ENCODE measurements at regions not wholly inside any gene's neighbourhood (a gene's known extent, or its start where the extent isn't known, plus 50 kb on each side); places are given as distances from the start of the nearest gene placed in this dataset.
A peak's percentile ranks its signal among the peaks of the same experiment; 100 is the strongest.

DNA sequence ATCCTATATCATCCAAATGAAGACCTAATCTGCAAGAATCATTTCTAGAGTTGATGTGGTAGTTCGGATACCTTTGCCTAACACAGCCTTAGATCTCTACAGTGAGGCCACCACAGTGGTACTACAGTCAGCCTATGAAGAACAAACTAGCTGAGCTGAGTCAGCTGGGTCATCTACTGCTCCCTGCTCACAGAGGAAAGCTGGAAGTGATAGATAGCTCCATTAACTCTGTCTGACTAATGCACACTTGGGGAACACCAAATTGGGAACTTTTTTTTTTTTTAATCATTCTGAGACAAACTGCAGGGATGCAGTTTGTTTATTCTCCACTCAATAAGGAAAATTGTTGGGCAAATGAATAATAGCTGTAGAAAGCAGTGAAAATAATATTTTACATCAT lies 1160.6 kb downstream of the PCDH9 start:
- DNase-seq, result no peak

DNA sequence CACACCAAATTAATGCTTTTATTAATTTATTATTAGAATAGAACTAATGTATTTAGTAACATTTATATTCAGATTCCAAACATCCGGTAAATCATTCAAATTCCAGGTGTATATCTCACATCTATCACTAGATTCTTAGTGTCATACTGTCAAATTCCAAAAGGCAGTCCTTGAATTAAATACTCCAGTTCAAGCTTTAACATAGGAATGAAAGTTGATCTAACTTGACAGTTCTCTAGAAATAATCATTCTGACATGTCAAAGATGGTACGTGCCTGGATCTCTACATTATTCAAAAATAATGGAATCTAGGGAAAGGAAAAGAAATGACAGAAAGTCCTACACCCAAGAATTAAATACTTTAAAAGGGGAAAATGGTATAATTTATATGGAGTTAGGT lies 1161.5 kb downstream of the PCDH9 start:
- no peak for DNase-seq

DNA sequence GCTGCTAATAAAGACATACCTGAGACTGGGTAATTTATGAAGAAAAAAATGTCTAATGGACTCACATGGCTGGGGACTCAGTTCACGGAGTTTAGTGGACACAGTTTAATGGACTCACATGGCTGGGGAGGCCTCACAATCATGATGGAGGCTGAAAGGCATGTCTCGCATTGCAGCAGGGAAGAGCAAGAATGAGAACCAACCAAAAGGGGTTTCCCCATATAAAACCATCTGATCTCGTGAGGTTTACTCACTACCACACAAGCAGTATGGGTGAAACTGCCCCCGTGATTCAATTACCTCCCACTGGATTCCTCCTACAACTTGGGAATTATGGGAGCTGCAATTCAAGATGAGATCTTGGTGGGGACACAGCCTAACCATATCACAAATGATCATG lies 1181.2 kb downstream of the PCDH9 start:
- no peak for DNase-seq

DNA sequence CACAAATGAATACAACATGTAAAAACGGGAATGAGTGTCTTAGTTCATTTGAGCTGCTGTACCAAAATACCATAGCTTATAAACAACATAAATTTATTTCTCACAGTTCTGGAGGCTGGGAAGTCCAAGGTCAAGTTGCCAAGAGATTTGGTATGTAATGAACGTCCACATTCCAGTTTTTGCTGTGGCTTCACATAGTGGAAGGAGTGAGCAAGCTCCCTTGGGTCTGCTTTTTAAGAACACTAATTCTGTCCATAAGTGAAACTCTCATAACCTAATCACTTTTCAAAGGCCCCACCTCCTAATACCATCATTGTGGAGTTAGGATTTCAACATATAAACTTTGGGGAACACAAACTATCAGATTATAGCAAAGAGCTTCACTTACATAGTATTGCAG lies 1189.6 kb downstream of the PCDH9 start:
- DNase-seq, result no peak

DNA sequence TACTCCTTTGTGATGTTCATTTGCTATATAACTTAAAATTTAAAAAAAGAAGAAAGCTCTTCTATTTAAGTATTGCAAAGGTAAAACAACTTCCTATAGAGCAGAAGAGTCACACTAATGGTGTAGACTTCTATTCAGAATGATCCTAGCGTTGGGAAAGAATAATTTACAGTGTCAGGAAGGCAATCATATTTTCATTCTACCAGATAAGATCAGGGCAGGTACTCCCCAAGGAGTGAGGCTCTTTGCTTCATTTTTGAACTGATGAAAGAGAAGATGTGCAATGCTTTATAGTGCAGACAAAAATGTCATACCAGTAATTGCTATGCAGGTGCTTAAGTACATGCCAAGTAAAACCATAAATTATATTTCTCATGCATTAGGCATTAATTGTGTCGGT lies 1193.0 kb downstream of the PCDH9 start:
- no peak for DNase-seq

DNA sequence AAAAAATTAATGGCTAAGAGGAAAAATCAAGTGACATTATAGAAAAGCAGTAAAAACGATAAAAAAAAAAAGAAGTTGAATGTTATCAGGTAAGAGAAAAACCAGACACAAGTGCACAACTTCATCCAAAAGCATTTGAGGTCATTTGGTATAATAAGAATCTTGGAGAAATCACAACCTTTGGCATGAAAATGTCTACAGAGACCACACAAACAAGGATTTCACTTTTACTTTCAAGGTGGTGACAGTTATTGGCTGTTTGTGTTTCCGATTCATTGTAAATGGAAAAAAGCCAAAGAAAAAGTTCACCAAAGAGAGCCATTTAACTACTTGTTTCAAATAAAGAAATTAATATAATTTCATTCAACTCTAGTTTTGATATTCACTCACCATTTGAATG lies 1193.5 kb downstream of the PCDH9 start:
- no peak for DNase-seq

DNA sequence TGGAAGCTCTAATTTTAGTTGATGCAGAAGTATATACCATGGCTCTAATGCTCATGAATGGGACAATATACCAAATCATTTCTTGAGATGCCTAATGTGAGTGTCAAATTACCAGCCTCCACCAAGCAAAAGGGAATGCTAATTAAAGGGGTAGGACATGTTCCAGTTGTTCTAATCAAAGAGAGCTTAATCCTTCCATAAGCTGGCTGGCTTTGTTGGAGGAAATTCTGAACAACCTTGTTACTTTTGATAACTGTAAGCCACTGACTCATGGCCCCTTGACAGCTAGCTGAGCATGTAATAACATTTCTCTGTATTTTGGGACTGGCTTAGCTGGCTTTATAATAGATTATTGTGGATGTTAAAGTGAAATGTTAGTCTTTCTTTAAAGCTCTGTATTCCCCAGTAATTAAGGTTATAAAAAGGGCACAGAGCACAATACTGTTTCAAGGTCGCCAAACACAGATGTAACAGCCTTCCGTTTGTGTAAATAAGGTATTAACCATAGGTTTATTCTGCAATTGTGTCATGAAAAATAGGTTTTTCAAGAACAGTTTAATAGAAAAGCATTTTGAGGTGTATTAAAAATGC lies 1194.0 kb downstream of the PCDH9 start:
- DNase-seq, result no peak

DNA sequence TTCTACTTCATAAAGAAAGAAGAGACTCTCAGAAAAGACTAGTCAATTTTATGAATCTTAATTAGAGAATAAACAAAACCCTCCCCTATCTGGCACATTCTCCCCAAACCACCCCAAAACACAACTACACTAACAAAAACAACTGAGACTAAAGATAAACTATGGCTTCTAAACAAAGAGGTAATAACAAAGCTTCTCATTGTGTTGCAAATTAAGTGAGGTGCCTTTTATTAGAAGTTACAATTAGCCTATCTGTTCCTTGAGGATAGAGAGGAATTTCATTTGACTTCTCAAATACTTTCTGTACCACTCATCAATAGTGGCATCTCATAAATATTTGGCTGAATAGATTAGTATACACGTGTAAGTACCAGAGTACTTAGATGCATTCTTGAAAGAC lies 1196.2 kb downstream of the PCDH9 start:
- no peak for DNase-seq

DNA sequence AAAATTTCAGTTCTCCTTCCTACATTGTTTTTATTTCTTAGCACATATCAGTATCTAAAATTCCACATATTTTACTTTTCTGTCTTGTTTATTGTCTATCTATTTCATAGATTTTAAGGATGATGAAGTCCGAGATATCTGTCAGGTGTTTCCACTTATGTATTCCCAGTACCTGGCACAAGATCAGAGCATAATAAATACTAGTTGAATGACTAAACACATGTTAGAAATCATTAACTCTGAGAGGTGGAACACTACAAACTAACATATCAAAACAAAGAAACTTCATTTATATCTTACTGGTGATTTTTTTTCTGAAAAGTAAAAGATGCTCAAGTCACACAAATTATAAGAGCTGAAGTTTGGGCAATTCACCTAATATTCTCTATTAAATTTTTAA lies 1208.3 kb downstream of the PCDH9 start:
- DNase-seq, result no peak

DNA sequence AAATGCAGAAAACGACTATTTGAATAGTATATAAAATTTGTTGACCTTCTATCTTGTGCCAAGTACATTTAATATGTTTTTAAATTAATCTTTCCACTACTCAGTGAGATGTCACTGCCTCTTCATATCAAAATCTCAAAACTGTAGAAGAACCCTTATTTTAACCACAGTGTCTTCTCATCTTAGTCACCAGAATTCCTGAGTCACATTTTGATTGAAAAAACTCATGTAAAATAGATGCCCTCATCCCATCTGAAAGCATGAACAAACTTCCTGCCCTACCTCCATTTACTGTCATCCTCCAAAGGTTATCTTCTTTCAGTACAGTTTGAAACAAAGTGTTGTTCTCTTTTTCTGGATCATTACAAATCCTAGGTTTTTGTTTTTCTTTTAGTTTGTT lies 1215.4 kb downstream of the PCDH9 start:
- no peak for DNase-seq

DNA sequence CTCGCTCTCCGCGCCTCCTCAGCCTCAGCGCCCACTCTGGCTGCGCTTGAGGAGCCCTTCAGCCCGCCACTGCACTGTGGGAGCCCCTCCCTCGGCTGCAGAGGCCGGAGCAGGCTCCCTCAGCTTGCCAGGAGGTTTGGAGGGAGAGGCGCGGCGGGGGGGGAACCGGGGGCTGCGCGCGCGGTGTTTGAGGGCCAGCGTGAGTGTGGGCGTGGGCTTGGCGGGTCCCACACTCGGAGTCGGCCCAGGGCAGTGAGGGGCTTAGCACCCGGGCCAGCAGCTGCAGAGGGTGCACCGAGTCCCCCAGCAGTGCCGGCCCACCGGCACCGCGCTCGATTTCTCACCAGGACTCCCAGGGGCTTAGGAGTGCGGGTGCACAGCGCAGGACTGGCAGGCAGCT lies 1220.9 kb downstream of the PCDH9 start:
- no peak for DNase-seq

DNA sequence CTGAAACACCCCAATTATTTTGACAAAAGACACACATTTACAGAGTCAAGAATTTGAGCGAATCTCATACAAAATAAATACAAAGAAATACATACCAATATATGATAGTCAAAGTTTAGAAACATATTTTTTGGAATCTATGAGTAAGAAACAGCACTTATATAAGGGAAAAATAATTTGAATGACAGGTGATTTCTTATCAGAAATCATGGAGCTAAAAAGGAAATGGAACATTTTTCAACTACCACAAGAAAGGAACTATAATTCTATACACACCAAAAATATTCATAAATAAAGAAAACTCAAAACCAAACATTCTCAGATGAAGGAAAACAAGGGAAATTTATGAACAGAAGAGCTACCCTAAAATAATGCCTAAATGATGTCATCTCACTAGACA lies 1226.6 kb downstream of the PCDH9 start:
- DNase-seq, result no peak

DNA sequence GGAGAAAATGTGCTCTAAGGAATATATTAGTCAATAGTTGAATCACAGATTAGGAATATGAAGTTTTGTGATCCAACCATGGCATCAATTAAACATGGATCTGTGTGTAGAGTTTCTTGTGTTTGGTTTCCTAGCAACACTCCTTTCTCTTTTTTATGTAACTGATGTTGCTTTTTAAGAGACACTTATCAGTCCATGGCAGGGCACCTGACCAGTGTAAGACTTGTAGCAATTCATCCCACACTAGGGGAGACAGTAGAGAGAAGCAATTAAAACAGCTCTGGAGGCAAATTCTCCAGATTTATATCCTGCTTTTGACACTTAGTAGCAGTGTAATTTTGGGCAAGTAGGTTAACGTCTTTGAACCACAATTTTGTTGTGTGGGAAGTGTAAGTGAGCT lies 1229.0 kb downstream of the PCDH9 start:
- DNase-seq, result no peak

DNA sequence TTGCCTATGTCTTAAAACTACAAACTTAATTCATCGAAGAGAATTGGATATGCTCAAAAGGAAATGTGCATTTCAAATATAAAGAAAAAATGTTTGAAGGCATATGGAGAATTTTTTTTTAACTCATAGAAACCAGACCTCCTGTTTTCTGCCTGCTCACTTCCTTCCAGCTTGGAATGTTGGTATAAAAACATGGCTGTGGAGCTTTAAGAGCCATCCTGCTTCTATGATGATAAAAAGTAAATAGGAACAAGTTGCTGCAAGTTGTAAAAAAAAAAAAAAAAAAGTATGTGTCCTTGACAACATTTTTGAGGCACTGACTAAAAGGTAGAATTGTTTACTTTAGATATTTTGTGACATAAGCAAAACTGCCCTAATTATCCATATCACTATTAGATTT lies 1230.7 kb downstream of the PCDH9 start:
- DNase-seq, result no peak

DNA sequence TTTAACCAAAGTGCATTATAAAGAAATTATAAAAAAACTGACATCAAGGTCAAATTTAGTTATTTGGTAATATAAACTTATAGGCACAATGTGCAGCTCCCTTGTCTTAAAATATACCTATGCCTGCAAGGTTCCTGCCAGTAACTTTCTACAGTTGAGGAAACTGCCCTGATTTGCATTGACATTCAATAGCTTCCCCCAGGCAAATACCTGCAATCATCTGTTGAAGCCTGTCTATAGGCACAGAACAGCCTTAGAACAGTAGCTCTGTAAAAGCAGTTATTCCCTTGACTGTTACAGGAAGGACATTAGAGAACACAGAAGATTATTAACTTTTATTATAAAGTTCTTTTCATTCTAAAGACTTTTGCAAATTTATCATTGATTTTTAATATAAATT lies 1239.5 kb downstream of the PCDH9 start:
- no peak for DNase-seq

DNA sequence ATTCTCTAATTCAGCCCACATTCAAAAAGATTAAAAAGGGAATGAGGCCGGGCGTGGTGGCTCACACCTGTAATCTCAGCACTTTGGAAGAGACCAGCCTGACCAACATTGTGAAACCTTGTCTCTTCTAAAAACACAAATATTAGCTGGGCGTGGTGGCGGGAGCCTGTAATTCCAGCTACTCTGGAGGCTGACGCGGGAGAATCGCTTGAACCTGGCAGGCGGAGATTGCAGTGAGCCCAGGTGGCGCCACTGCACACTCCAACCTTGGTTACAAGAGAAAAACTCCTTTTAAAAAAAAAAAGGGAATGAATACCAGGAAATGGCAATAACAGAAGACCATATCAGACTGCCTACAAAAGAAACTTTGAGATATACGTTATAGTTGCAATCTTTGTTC lies 1244.5 kb downstream of the PCDH9 start:
- DNase-seq, result no peak

DNA sequence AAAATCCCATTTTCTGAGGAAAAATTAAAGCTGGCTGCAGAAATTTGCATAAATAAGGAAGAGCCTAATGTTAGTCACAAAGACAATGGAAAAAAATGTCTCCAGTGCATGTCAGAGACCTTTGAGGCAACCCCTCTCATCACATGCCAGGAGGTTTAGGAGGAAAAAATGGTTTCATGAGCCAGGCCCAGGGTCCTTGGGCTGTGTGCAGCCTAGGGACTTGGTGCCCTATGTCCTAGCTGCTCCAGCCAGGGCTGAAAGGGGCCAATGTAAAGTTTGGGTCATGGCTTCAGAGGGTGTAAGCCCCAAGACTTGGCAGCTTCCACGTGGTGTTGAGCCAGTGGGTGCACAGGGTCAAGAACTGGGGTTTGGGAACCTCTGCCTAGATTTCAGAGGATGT lies 1252.6 kb downstream of the PCDH9 start:
- no peak for DNase-seq

DNA sequence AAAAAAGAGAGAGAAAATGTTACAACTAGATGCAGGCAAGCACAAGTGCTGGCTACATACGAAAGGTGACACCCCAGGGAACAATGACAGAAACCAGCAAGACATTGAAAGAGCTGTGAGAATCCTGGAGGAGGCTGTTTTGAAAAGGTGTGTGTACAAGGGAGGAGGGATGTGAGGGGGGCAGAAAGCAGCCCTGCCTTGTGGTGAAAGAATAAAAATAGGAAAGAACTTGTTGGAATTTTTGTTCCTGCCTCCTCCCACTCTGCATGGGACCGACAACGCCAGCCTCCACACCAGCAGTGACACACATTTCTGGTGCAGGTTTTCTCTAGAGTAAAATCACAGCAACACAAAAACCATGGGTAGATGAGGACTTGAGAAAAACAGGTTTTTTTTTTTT lies 1258.6 kb downstream of the PCDH9 start:
- no peak for DNase-seq

DNA sequence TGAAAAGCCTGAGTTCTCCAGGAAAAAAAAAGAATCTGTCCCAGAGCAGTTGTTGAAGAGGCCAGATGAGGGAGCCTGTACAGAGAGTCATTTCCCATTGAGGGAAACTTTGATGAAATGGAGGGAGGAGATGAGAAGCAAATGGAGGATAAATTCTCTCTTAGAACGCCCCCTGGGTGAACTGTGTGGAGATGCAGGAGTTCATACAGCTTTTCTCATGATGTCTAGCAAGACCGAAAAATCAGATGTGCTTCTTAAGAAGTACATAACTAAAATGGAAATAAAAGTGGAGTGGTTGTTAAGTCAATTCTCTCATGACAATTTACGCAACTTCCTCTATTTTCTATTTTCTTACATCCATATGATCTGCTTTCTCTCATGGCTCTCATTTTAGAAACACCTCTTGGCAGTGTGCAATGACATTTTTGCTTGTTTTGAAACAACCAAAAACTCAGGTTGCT lies 1263.1 kb downstream of the PCDH9 start:
- no peak for DNase-seq

DNA sequence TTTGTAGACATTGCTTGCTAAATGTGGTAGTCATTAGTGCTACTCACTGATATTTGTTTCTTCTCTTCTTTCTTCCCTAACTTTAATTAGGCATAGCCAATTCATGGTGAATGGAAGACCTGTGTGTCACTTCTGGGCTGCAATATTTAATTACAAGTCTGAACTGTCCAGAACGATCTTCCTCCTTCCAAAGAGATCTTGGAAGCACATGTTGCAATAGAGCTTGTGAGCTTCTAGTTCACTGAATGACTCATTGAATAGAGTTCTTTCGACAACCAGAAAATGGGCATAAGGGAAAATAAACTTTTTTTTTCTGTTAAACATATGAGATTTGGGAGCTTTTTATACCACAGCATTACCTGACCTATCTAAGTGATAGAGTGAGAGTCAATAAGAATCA lies 1264.6 kb downstream of the PCDH9 start:
- no peak for DNase-seq

DNA sequence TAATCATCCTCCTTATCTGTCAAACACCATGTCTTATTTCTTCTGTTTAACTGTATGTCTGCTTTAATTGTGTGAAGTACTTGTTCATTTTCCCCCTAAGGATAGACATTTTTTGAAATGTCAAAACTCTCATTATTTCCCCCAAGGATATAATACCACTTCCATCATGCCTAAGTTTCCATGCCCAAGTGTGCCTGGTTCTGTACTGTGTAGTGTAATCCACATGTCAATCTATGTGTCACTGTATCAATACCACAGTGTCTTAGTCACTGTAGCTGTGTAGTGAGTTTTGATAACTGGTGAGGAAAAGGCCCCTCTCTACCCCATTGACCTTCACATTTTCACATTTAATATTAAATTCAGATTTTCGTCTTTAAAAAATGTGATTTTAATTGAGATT lies 1265.5 kb downstream of the PCDH9 start:
- DNase-seq, result no peak

DNA sequence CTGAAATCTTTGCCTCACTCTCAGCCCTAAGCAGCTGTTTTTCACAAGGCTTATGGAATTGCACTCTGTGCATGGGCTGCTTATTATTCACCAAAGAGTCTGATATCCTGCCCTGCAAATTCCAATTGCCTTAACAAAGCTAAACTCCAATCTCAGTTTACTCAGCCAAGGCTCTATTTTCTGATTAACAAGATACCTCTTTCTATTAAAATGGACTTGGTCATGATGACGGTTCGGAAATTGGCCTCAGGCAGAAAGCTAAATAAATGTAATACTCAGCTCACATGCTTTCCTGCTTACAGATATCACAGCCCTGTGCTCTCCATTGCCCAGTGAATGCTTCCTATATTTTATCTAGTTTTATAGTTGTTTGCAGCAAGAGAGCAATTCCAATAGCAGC lies 1270.8 kb downstream of the PCDH9 start:
- DNase-seq, result no peak

DNA sequence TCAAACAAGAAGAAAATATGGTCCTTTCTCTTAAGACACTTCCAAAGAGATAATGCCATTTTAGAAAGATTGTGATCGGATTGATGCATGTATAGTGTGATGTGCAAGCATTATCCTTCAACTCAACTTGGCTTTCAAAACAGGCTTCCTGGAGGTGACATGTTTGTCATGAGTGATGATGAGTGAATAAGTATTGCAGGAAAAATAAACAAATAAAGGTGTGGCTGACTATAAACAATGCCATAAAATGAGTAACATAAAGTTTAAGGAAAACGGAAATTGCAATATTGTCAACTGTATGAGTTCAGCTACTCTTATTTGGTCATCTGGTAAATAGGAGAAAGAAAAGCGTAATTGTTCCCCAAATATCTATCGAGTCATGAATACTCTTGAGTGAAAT lies 1283.7 kb downstream of the PCDH9 start:
- no peak for DNase-seq

DNA sequence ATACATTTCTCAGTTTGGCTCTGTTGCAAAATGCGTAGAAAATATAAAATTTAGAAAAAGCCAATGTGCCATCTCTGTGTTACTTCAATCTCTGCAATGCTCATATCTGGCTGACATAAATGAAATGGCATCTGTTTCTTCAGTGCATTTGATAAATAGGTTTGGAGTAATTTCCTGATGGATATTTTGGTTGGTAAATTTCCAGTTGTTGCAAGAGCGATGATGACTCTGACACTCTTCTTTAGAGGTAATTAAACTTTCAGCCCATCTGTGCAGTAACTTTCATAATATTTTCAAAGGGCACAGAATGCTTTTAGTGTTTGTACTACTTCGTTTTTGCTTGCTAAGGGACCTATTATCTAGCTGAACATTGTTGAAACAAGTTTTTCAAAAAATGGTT lies 1286.4 kb downstream of the PCDH9 start:
- DNase-seq, result peak; percentile 75

DNA sequence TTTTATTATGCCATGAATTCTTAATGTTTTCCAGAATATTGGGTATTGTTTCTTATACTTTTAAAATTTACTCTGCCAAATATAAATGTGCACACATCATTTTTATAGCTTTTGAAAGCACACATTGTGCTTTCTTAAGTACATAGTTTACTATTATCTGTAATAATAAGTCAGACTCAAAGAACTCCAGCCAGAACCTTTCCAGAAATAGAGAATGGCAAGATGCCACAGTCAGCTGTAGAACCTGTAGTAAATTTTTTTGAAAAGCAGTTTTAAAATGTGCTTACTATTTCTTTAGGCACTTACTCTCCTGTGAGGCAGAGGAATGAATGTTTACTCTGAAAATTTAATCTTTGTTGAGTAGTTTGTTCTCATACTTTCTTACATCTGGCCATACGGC lies 1287.1 kb downstream of the PCDH9 start:
- no peak for DNase-seq

DNA sequence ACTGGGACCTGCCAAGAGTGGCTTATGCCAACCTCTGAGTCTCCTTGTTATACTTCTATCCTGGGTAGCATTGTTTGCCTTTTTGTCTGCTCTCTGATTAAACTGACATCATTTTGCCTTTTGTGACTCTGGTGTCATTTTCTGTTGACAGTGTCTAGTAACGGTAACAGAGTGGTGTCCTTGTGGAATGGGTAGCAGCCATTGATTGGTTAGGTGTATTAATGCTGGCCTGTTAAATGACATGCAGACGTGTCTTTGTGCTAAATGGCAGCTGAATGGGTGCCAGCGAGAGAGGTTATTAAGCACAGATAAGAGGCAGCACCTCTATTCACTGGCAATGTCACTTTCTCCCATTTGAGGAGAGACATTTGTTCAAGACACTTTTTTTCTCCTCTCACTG lies 1289.4 kb downstream of the PCDH9 start:
- no peak for DNase-seq

Data from NCI-H1694 treated with DMSO at 0.1 percent for 48 hours (cell line).